IPS DF 19.7 (cell line): ENCODE measurements at regions not wholly inside any gene's neighbourhood (a gene's known extent, or its start where the extent isn't known, plus 50 kb on each side); places are given as distances from the start of the nearest gene placed in this dataset.
"Not testable (repeated sequence)": the region's sequence is repeated elsewhere in the genome, so short reads cannot be mapped to it uniquely, and the experiment has no call there.

Experiments
- DNase-seq: peaks from one replicate; pipeline ENCODE4 v3.0.0-alpha.2; 2013; ENCODE audit warnings: low read depth, low spot score

DNA sequence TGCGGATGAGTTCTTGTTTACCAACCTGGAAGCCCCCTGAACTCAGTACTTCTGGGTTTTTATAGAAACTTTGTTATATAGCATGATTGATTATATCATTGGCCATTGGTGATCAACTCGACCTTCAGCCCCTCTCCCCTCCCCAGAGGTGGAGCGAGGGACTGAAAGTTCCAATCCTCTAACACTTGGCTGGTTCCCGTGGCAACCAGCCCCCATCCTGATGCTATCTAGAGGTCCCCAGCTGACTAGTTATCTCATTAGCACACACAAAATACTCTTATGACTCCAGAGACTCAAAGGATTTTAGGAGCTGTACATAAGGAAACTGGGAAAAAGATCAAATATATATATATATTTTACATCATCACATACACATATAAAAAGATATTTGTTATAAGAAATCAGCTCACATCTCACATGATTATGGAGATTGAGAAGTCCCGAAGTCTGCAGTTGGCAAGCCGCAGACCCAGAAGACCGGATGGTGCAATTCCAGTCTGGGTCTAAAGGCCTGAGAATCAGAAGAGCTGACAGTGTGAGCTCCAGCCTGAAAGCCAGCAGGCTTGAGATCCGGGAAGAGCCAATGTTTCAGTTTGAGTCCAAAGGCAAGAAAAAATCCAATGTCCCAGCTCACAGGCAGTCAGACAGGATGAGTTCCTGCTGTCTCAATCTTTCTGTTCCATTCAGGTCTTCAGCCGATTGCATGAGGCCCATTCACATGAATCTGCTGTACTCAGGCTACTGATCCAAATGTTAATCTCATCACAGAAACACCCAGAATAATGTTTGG lies 179.3 kb upstream of the DTNBP1 start:
- no peak for DNase-seq

DNA sequence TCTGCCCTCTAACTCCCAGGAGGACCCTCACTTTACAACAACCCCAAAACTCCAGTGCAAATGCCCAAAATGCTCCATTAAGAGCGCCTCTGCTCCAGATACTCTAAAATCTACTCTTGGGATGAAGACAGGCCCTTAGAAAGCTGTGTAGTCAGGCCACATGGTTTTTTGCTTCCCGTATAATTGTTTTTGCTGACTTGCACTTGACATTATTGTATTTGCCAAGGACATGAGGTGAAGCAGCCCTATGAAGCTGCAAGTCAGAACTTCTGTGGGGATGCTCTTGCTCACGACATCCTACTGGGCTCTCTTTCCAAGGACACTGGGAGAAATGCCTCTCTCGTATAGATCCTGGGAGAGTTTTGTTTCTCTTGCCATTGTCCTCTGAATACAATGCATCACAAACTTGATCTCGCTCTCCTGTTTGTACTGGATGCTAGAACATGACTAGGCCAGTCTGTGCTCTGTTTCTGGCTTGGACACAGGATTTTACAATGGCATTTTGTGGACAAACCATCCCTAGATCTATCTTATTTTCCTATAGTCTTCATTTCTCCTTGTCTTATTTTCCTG lies 177.2 kb upstream of the DTNBP1 start:
- no peak for DNase-seq

DNA sequence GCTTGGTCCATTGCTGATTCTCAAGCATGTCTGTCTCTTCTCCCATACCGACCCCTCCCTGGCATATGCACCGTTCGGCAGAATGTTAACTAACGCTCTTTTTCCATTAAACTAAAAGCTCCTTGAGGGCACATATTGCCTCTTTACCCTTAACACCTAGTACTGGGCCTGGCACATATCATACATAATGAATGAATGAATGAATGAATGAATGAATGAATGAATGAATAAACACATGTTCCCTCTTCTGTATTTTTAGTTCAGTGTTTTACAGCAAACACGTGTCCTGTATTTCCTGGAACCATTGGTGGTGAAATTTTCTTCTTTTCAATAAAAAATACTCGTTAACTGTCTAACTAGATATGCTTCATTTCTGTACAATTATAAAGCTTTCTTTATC lies 174.4 kb upstream of the DTNBP1 start:
- DNase-seq = no peak

- DNase-seq = no peak
These were observed 170.0 kb upstream of the DTNBP1 start for GRCh38 chr6:15832841-15833240.

GRCh38 chr6:15829156-15829555 lies 166.3 kb upstream of the DTNBP1 start:
- DNase-seq = no peak

DNA sequence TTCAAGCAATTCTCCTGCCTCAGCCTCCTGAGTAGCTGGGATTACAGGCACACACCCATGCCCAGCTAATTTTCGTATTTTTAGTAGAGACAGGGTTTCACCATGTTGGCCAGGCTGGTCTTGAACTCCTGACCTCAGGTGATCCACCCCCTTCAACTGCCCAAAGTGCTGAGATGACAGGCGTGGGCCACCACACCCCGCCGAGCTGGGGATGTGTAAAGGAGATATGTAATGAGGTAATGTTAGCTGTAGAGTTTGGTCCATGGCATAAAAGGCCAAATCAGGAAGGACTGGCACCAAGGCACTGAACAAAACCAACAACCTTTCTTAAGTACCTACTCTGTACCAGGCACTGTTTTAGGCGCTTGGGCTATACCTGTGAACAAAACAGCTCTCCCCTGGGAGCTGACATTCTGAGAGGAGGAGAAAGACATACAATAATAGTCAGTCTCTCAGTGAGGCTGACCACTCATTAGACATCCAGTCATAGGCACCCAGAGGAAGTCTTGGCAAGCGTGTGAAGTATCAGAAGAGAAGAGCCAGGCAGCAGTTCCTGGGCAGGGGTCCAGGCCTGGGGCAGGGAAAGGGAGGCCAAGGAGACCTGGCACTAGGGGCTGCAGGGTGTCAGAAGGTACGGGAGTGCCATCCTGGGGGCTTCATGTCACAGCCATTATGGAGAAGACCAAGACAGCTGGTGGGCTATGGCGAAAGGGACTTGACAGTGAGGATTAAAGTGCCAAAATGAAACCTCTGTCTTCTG lies 164.8 kb upstream of the DTNBP1 start:
- DNase-seq = no peak

- no peak for DNase-seq
These were observed 164.0 kb upstream of the DTNBP1 start for GRCh38 chr6:15826814-15827318.

GRCh38 chr6:15825332-15825930 lies 162.6 kb upstream of the DTNBP1 start:
- no peak for DNase-seq

GRCh38 chr6:15824811-15825210 lies 162.0 kb upstream of the DTNBP1 start:
- DNase-seq = no peak

DNA sequence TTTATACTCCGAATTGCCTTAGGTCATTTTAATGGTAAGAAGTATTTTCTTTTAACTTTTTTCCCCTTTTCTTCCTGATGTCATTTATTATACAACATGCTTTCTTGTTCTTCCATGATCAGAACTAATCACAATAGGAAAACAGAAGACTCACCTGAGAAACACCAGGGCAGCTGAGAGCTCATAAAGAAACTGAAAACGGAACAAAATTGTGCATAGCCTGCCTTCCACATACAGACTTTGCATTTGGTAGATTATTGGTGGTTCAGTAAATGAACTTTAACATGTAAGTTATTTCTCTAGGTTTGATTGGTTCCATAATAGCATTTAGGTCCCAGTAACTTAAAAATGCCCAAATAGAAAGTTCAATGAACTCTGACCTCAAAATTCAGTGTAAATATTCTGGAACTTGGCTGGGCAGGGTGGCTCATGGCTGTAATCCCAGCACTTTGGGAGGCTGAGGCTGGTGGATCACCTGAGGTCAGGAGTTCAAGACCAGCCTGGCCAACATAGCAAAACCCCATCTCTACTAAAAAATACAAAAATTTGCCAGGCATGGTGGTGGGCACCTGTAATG lies 161.1 kb upstream of the DTNBP1 start:
- no peak for DNase-seq

- DNase-seq = no peak
These were observed 160.0 kb upstream of the DTNBP1 start for GRCh38 chr6:15822835-15823234.

DNA sequence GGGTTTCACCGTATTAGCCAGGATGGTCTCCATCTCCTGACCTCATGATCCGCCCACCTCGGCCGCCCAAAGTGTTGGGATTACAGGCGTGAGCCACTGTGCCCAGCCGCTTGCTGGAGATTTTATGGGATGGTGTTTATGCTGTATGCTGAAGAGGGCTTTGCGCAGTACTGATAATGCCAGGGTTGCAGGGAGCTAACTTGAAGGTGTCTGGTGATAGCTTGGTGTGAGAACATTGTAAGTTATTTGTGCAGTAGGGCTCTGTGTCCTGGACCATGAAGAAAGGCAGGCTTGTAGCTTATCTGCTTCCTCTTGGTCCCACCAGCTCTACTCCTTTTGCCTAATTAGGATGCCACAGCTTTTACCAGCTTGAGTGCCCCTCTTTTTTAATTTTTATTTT lies 157.0 kb upstream of the DTNBP1 start:
- DNase-seq = no peak

DNA sequence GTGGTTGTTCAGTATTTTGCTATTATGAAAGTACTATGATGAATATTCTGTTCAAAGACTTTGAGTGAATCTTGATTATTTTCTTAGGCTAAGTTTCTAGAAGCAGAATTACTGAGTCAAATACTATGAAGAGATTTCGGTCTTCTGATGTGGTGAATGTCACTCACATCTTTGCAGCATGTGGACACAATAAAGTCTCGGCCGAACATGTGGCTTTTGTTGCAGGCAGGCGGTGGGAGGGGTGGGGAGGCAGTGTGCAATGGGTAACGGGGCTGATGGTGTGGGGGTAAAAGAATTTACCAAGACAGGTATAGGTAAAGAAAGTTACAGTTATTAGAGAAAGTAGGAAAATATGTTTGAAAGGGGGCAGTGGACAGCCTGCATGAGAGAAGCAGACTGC lies 156.4 kb upstream of the DTNBP1 start:
- no peak for DNase-seq

GRCh38 chr6:15818491-15818890 lies 155.7 kb upstream of the DTNBP1 start:
- DNase-seq = no peak

GRCh38 chr6:15818044-15818443 lies 155.2 kb upstream of the DTNBP1 start:
- DNase-seq = no peak

GRCh38 chr6:15817100-15817499 lies 154.3 kb upstream of the DTNBP1 start:
- no peak for DNase-seq

DNA sequence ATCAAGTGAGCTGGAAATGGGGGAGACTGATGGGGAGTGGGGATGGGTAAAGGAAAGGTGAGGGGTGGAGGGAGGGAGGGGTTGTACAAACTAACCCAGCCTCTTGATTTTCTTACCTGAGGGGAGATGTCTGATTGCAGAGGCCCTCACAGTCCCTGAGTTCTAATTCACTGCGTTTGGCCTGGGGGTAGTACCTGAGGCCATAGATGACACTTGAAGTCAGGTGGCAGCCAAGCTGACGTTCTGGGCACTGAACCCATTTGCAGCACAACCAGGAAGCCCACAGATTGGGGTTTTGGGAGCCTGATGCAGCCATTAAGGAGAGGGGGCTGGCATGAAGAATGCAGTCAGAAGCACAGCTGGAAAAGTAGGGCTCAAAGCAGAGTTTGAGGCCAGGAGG lies 153.8 kb upstream of the DTNBP1 start:
- no peak for DNase-seq

- DNase-seq = not testable (repeated sequence)
These were observed 150.9 kb upstream of the DTNBP1 start for GRCh38 chr6:15813698-15814097.

DNA sequence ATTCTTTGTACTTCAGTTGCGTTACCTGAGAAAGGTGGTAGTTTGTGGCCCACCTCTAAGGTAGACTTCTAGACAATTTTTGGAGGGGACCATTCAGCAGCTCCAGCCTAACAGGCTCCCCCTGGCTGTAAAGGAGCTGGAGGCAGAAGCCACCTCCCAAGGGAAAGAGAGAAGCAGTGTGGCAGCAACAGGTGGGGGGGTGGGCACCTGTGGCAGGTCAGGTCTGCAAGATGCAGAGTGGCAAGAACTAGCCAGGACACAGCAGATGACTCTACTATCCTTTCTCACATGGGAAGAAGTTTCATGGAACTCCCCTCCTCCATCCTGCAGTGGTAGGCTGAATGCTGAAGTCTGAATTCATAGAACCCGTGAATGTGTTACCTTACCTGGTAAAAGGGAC lies 148.3 kb upstream of the DTNBP1 start:
- DNase-seq = no peak

DNA sequence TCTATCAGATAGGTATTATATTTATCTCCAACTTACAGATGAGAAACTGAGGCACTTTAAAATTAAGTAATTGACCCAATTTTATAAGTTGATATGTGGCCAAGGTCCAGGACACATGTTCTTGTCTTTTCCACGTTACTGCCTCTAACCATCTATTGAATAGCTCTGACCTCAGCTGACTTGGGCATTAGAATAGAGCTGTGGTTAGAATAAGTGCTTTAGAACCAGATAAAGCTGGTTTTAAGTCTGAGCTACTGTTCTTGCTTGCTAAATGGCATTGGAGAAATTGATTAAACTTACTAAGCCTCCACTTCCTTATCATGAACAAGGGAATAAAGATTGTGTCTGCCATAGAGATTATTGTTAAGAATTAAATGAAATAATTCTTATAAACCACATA lies 147.8 kb upstream of the DTNBP1 start:
- no peak for DNase-seq

GRCh38 chr6:15809367-15809766 lies 146.5 kb upstream of the DTNBP1 start:
- DNase-seq = no peak
